IMR-90 (cell line): ENCODE measurements at regions not wholly inside any gene's neighbourhood (a gene's known extent, or its start where the extent isn't known, plus 50 kb on each side); places are given as distances from the start of the nearest gene placed in this dataset.

Source experiments
- ATAC-seq: fragments of 200-7000 bp; cut with Tn5 transposase; 2 replicates; pipeline ENCODE4 v1.9.1; 2020; ENCODE audit warnings: low read depth, mild to moderate bottlenecking, moderate library complexity
- BruUV-seq: library from RNA; stranded (reverse); fragments of 400-500 nt; replicated peaks from 2 replicates; lab custom pipeline; 2021; lab: Mats Ljungman, UMichigan
- CTCF ChIA-PET: fragments of 300-600 bp; formaldehyde crosslinking; extraction: SDS; loops from one replicate; lab custom pipeline; 2021; ENCODE audit warnings: antibody characterized with exemption; lab: Yijun Ruan, JAX
- POLR2A ChIA-PET: fragments of 300-600 bp; sonication (Branson Sonifier 250); formaldehyde crosslinking; loops from one replicate; lab custom pipeline; 2022; ENCODE audit warnings: antibody characterized with exemption; ENCODE audit not compliant: unreplicated experiment; lab: Charles Lee
- DNase-seq: peaks from one replicate; pipeline ENCODE4 v3.0.0; 2013
- H2AFZ ChIP-seq: replicated peaks from 2 replicates; pipeline ENCODE3; 2013; ENCODE audit warnings: low read length, mild to moderate bottlenecking; ENCODE audit not compliant: poor library complexity
- H2AK5ac ChIP-seq: 2 replicates; pipeline ENCODE4 v1.6.1; 2013; ENCODE audit warnings: low read depth, low read length, inconsistent platforms
- H2AK9ac ChIP-seq: replicated peaks from 2 replicates; pipeline ENCODE3; 2013; ENCODE audit warnings: mild to moderate bottlenecking, low read depth, low read length, moderate library complexity; ENCODE audit not compliant: poor library complexity
- H2BK120ac ChIP-seq: 2 replicates; pipeline ENCODE4 v1.6.1; 2013; ENCODE audit warnings: low read depth, low read length, inconsistent platforms
- H2BK15ac ChIP-seq: 3 replicates; pipeline ENCODE4 v1.6.1; 2013; ENCODE audit warnings: low read depth, low read length, inconsistent platforms
- H2BK20ac ChIP-seq: 2 replicates; pipeline ENCODE4 v1.6.1; 2013; ENCODE audit warnings: low read depth, mild to moderate bottlenecking, inconsistent platforms, low read length, moderate library complexity
- H2BK5ac ChIP-seq: 2 replicates; pipeline ENCODE4 v1.6.1; 2013; ENCODE audit warnings: mild to moderate bottlenecking, low read depth, low read length, inconsistent platforms; ENCODE audit not compliant: poor library complexity, severe bottlenecking
- H3K14ac ChIP-seq: replicated peaks from 2 replicates; pipeline ENCODE4 v1.6.1; 2013; ENCODE audit warnings: low read depth, low read length, inconsistent platforms
- H3K18ac ChIP-seq: 2 replicates; pipeline ENCODE4 v1.6.1; 2013; ENCODE audit warnings: low read depth, low read length, control low read depth
- H3K23ac ChIP-seq: 2 replicates; pipeline ENCODE4 v1.6.1; 2013; ENCODE audit warnings: low read depth, low read length, inconsistent platforms
- H3K27ac ChIP-seq: 2 replicates; pipeline ENCODE4 v1.5.1; 2013; ENCODE audit warnings: mild to moderate bottlenecking, control low read depth, low read length; ENCODE audit not compliant: insufficient read depth
- H3K27me3 ChIP-seq: 2 replicates; pipeline ENCODE4 v1.6.1; 2013; ENCODE audit warnings: low read length; ENCODE audit not compliant: control insufficient read depth, insufficient read depth
- H3K36me3 ChIP-seq: 2 replicates; pipeline ENCODE4 v1.6.1; 2013; ENCODE audit warnings: low read length, mixed read lengths; ENCODE audit not compliant: control insufficient read depth, insufficient read depth
- H3K4ac ChIP-seq: 2 replicates; pipeline ENCODE4 v1.6.1; 2013; ENCODE audit warnings: low read depth, low read length, inconsistent platforms
- H3K4me1 ChIP-seq: 2 replicates; pipeline ENCODE4 v1.6.1; 2013; ENCODE audit warnings: low read length, mixed read lengths; ENCODE audit not compliant: control insufficient read depth, insufficient read depth
- H3K4me2 ChIP-seq: 2 replicates; pipeline ENCODE4 v1.6.1; 2013; ENCODE audit warnings: low read depth, mild to moderate bottlenecking, control low read depth, low read length, moderate library complexity
- H3K4me3 ChIP-seq: 2 replicates; pipeline ENCODE4 v1.5.1; 2013; ENCODE audit warnings: low read depth, mild to moderate bottlenecking, control low read depth, low read length, moderate library complexity; ENCODE audit not compliant: insufficient read depth
- H3K56ac ChIP-seq: 2 replicates; pipeline ENCODE4 v1.6.1; 2013; ENCODE audit warnings: low read length, inconsistent platforms; ENCODE audit not compliant: insufficient read depth; ENCODE audit errors: extremely low read depth
- H3K79me1 ChIP-seq, 2 experiments: 2 replicates each; pipeline ENCODE4 v1.6.1; 2013; ENCODE audit warnings: low read length in 2 of 2, inconsistent platforms in 1 of 2, low read depth in 1 of 2
- H3K9ac ChIP-seq: 2 replicates; pipeline ENCODE4 v1.6.1; 2013; ENCODE audit warnings: low read depth, low read length, control low read depth
- H3K9me1 ChIP-seq: 2 replicates; pipeline ENCODE4 v1.6.1; 2013; ENCODE audit warnings: low read length, inconsistent platforms; ENCODE audit not compliant: insufficient read depth
- H3K9me3 ChIP-seq: 2 replicates; pipeline ENCODE4 v1.6.1; 2013; ENCODE audit warnings: low read length; ENCODE audit not compliant: control insufficient read depth, insufficient read depth
- H4K20me1 ChIP-seq: 2 replicates; pipeline ENCODE4 v1.6.1; 2013; ENCODE audit warnings: low read length, inconsistent platforms; ENCODE audit not compliant: insufficient read depth
- H4K5ac ChIP-seq: 2 replicates; pipeline ENCODE4 v1.6.1; 2013; ENCODE audit warnings: mild to moderate bottlenecking, low read depth, low read length, control low read depth
- H4K8ac ChIP-seq, 2 experiments: 2 replicates each; pipeline ENCODE4 v1.6.1; 2013; ENCODE audit warnings: low read depth in 2 of 2, low read length in 2 of 2, control low read depth in 1 of 2, inconsistent platforms in 1 of 2
- H4K91ac ChIP-seq: 2 replicates; pipeline ENCODE4 v1.6.1; 2013; ENCODE audit warnings: low read depth, low read length, inconsistent platforms; ENCODE audit not compliant: insufficient read depth
- CEBPB ChIP-seq: IDR thresholded peaks from 2 replicates; pipeline ENCODE4 v1.6.1; 2012; ENCODE audit warnings: low read depth, low read length, improper control_type of control experiment
- CHD1 ChIP-seq: IDR thresholded peaks from 2 replicates; pipeline ENCODE4 v1.6.1; 2012; ENCODE audit warnings: low read depth, low read length, improper control_type of control experiment
- FOS ChIP-seq: fragments of 150-350 bp; IDR thresholded peaks from 2 replicates; pipeline ENCODE4 v1.6.1; 2016; ENCODE audit warnings: low read depth, low read length
- MAFK ChIP-seq: IDR thresholded peaks from 2 replicates; pipeline ENCODE4 v1.6.1; 2012; ENCODE audit warnings: low read depth, low read length, improper control_type of control experiment
- MAZ ChIP-seq: IDR thresholded peaks from 2 replicates; pipeline ENCODE4 v1.6.1; 2012; ENCODE audit warnings: low read depth, mild to moderate bottlenecking, low read length, improper control_type of control experiment, moderate library complexity, borderline replicate concordance
- MXI1 ChIP-seq: IDR thresholded peaks from 2 replicates; pipeline ENCODE4 v1.6.1; 2012; ENCODE audit warnings: low read depth, mild to moderate bottlenecking, low read length, moderate library complexity, borderline replicate concordance
- NFE2L2 ChIP-seq: fragments of 150-350 bp; IDR thresholded peaks from 2 replicates; pipeline ENCODE4 v1.6.1; 2016; ENCODE audit warnings: low read depth, mild to moderate bottlenecking, low read length
- POLR2A ChIP-seq: IDR thresholded peaks from 2 replicates; pipeline ENCODE4 v1.6.1; 2012; ENCODE audit warnings: mild to moderate bottlenecking, low read depth, low read length
- RAD21 ChIP-seq: IDR thresholded peaks from 2 replicates; pipeline ENCODE4 v1.6.1; 2012; ENCODE audit warnings: low read length, improper control_type of control experiment
- SMC3 ChIP-seq: fragments of 150-350 bp; IDR thresholded peaks from 2 replicates; pipeline ENCODE4 v1.6.1; 2016; ENCODE audit warnings: low read depth, mild to moderate bottlenecking, antibody characterized with exemption, low read length, moderate library complexity
- WGBS, 2 experiments: methylation state at CpG; one replicate each; pipeline versions ENCODE4 v1.1.5 to v1.1.7; 2013; ENCODE audit warnings: missing lambda C conversion rate in 2 of 2; ENCODE audit not compliant: insufficient read length in 1 of 2; ENCODE audit errors: extremely low coverage in 2 of 2; 5-methylcytosine and 5-hydroxymethylcytosine counted together
- dilution Hi-C: fragments of 300-500 bp; cut with HindIII; formaldehyde crosslinking; loops from one replicate; pipeline ENCODE4 v1.14.3; 2018; ENCODE audit warnings: low sequenced_read_pairs; ENCODE audit not compliant: unreplicated experiment
- in situ Hi-C: fragments of 300-500 bp; cut with MboI; formaldehyde crosslinking; loops from 3 replicates; pipeline ENCODE4 v1.14.3; 2019; ENCODE audit warnings: low sequenced_read_pairs, inconsistent platforms, mixed read lengths
- intact Hi-C: fragments of 100-400 bp; cut with micrococcal nuclease; formaldehyde crosslinking; loops from 2 replicates; pipeline ENCODE4 v1.10.0; 2022
- TF ChIP-seq, protein P1 (sequence below): conservative IDR thresholded peaks from 2 replicates; pipeline ENCODE4 v1.5.1; 2012; ENCODE audit warnings: mild to moderate bottlenecking, low read depth, low read length, improper control_type of control experiment
- TF ChIP-seq, protein P2 (sequence below): fragments of 150-350 bp; IDR thresholded peaks from 2 replicates; pipeline ENCODE4 v1.6.1; 2017; ENCODE audit warnings: mild to moderate bottlenecking, antibody characterized with exemption, low read length, low read depth

DNA sequence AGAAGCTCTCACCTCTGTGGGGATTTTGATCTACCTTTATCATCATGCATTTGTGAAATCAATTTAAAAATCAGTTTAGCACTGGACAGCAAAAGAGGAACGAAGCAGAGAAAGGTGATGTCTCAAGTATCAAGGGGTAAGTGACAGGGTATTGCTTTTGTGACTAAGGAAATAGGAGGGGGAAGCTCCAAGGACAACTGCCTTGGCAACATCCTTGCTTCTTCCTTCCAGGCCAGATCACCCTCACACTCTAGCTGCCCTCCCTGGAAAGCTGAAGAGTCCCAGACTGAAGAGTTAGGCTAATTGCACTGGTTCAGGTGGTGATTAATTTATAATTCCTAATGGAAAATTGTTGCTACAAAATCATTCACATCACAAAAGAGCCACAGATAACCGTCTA lies 859.1 kb upstream of the ACVR2A start:
- H2AFZ ChIP-seq, result no peak overlapping the region
- H3K79me1 ChIP-seq, result no peaks in the 10 kb centered on the region
- H2AK9ac ChIP-seq, result no peak overlapping the region
- H2BK120ac ChIP-seq, result no peak overlapping the region
- H3K4me3 ChIP-seq, result no peak overlapping the region
- ATAC-seq, result no peak
- in situ Hi-C loops, result no loop called here
- POLR2A ChIA-PET, result no interaction called here
- no peaks in the 10 kb centered on the region for H3K9me3 ChIP-seq
- no peak overlapping the region for H2AK5ac ChIP-seq
- WGBS, 2 experiments, result no CpG with 5 or more reads among the region's 2 CpGs
- H3K4me2 ChIP-seq, result no peak overlapping the region
- H3K23ac ChIP-seq, result no peak overlapping the region
- no TSS peak for BruUV-seq
- no peak overlapping the region for H3K9ac ChIP-seq
- no peak overlapping the region for H3K27ac ChIP-seq
- no peak overlapping the region for H3K14ac ChIP-seq
- H3K4ac ChIP-seq, result no peak overlapping the region
- DNase-seq, result no peak
- H3K4me1 ChIP-seq, result peaks cover 2% of the 10 kb centered on the region; the same call in 1 of the 2 replicates
- no peak overlapping the region for H2BK20ac ChIP-seq
- CTCF ChIA-PET, result no interaction called here
- no peaks in the 10 kb centered on the region for H4K20me1 ChIP-seq
- dilution Hi-C loops, result no loop called here
- no peak overlapping the region; the same call in 1 of the 2 replicates for H4K5ac ChIP-seq
- no peaks in the 10 kb centered on the region for H3K36me3 ChIP-seq
- H4K91ac ChIP-seq, result no peak overlapping the region
- H3K56ac ChIP-seq, result no peak overlapping the region
- no peak overlapping the region for H4K8ac ChIP-seq
- intact Hi-C loops, result no loop called here
- no peak overlapping the region for H2BK5ac ChIP-seq
- H3K18ac ChIP-seq, result no peak overlapping the region; the same call in 1 of the 2 replicates
- no peak overlapping the region; the same call in 2 of the 3 replicates for H2BK15ac ChIP-seq
- no peaks in the 10 kb centered on the region for H3K9me1 ChIP-seq
- H3K27me3 ChIP-seq, result no peaks in the 10 kb centered on the region; the same call in 1 of the 2 replicates
- TF ChIP-seq RAD21, result no peak
- no peak for TF ChIP-seq MAFK
- TF ChIP-seq MAZ, result no peak
- no peak for TF ChIP-seq CEBPB
- TF ChIP-seq NFE2L2, result no peak
- no peak for TF ChIP-seq FOS
- TF ChIP-seq MXI1, result no peak
- TF ChIP-seq, protein P1, sequence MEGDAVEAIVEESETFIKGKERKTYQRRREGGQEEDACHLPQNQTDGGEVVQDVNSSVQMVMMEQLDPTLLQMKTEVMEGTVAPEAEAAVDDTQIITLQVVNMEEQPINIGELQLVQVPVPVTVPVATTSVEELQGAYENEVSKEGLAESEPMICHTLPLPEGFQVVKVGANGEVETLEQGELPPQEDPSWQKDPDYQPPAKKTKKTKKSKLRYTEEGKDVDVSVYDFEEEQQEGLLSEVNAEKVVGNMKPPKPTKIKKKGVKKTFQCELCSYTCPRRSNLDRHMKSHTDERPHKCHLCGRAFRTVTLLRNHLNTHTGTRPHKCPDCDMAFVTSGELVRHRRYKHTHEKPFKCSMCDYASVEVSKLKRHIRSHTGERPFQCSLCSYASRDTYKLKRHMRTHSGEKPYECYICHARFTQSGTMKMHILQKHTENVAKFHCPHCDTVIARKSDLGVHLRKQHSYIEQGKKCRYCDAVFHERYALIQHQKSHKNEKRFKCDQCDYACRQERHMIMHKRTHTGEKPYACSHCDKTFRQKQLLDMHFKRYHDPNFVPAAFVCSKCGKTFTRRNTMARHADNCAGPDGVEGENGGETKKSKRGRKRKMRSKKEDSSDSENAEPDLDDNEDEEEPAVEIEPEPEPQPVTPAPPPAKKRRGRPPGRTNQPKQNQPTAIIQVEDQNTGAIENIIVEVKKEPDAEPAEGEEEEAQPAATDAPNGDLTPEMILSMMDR, result no peak
- TF ChIP-seq POLR2A, result no peak
- no peak for TF ChIP-seq SMC3
- TF ChIP-seq CHD1, result no peak
- TF ChIP-seq, protein P2, sequence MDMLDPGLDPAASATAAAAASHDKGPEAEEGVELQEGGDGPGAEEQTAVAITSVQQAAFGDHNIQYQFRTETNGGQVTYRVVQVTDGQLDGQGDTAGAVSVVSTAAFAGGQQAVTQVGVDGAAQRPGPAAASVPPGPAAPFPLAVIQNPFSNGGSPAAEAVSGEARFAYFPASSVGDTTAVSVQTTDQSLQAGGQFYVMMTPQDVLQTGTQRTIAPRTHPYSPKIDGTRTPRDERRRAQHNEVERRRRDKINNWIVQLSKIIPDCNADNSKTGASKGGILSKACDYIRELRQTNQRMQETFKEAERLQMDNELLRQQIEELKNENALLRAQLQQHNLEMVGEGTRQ, result no peak
